ENCODE measurements at regions not wholly inside any gene's neighbourhood (a gene's known extent, or its start where the extent isn't known, plus 50 kb on each side); places are given as distances from the start of the nearest gene placed in this dataset.

- H3K4me3 ChIP-seq (ENCODE audit: low read length), result peak overlapping the region; percentile 14
- H3K27ac ChIP-seq (ENCODE audit: low read length), result peak overlapping the region; percentile 94
- H3K4me1 ChIP-seq (ENCODE audit: low read length), result peaks cover 42% of the 10 kb centered on the region
- no peaks in the 10 kb centered on the region for H3K36me3 ChIP-seq (replicated peaks; ENCODE audit: low read depth, low read length)
- TF ChIP-seq, protein P1, sequence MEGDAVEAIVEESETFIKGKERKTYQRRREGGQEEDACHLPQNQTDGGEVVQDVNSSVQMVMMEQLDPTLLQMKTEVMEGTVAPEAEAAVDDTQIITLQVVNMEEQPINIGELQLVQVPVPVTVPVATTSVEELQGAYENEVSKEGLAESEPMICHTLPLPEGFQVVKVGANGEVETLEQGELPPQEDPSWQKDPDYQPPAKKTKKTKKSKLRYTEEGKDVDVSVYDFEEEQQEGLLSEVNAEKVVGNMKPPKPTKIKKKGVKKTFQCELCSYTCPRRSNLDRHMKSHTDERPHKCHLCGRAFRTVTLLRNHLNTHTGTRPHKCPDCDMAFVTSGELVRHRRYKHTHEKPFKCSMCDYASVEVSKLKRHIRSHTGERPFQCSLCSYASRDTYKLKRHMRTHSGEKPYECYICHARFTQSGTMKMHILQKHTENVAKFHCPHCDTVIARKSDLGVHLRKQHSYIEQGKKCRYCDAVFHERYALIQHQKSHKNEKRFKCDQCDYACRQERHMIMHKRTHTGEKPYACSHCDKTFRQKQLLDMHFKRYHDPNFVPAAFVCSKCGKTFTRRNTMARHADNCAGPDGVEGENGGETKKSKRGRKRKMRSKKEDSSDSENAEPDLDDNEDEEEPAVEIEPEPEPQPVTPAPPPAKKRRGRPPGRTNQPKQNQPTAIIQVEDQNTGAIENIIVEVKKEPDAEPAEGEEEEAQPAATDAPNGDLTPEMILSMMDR (IDR thresholded peaks at IDR 0.05; ENCODE audit: low read depth, low read length), result no peak
- TF ChIP-seq EZH2phosphoT487 (IDR thresholded peaks at IDR 0.05; ENCODE audit: low read depth), result no peak
- no peaks in the 10 kb centered on the region for H3K79me2 ChIP-seq (ENCODE audit: low read length)
- peak overlapping the region; percentile 28; the same call in 1 of the 2 replicates for H3K9ac ChIP-seq (ENCODE audit: low read length)
- H3K27me3 ChIP-seq (ENCODE audit: low read depth, low read length), result no peaks in the 10 kb centered on the region
- H2AFZ ChIP-seq (ENCODE audit: low read depth, low read length), result no peak overlapping the region
- H4K20me1 ChIP-seq (ENCODE audit: insufficient read depth, low read length), result no peaks in the 10 kb centered on the region
- H3K4me2 ChIP-seq (ENCODE audit: low read length), result peak overlapping the region; percentile 57
- no peaks in the 10 kb centered on the region for H3K9me3 ChIP-seq (ENCODE audit: insufficient read depth, low read length)
These were observed 172.4 kb upstream of the RTL1 start for GRCh38 chr14:101075801-101076413.

- H3K4me2 ChIP-seq (ENCODE audit: low read length), result peak overlapping the region; percentile 57; the same call in 1 of the 2 replicates
- no peaks in the 10 kb centered on the region for H4K20me1 ChIP-seq (ENCODE audit: insufficient read depth, low read length)
- H3K79me2 ChIP-seq (ENCODE audit: low read length), result no peaks in the 10 kb centered on the region
- no peaks in the 10 kb centered on the region for H3K36me3 ChIP-seq (replicated peaks; ENCODE audit: low read depth, low read length)
- peak overlapping the region; percentile 28; the same call in 1 of the 2 replicates for H3K9ac ChIP-seq (ENCODE audit: low read length)
- no peaks in the 10 kb centered on the region for H3K9me3 ChIP-seq (ENCODE audit: insufficient read depth, low read length)
- H3K27me3 ChIP-seq (ENCODE audit: low read depth, low read length), result no peaks in the 10 kb centered on the region
- no peak overlapping the region for H2AFZ ChIP-seq (ENCODE audit: low read depth, low read length)
- H3K4me1 ChIP-seq (ENCODE audit: low read length), result peaks cover 42% of the 10 kb centered on the region
- no peak overlapping the region for H3K4me3 ChIP-seq (ENCODE audit: low read length)
- no peak for TF ChIP-seq EZH2phosphoT487 (IDR thresholded peaks at IDR 0.05; ENCODE audit: low read depth)
- TF ChIP-seq, protein P1 (IDR thresholded peaks at IDR 0.05; ENCODE audit: low read depth, low read length), result no peak
- H3K27ac ChIP-seq (ENCODE audit: low read length), result peak overlapping the region; percentile 94; the same call in 1 of the 2 replicates
These were observed 173.1 kb upstream of the RTL1 start for GRCh38 chr14:101076451-101077198.

DNA sequence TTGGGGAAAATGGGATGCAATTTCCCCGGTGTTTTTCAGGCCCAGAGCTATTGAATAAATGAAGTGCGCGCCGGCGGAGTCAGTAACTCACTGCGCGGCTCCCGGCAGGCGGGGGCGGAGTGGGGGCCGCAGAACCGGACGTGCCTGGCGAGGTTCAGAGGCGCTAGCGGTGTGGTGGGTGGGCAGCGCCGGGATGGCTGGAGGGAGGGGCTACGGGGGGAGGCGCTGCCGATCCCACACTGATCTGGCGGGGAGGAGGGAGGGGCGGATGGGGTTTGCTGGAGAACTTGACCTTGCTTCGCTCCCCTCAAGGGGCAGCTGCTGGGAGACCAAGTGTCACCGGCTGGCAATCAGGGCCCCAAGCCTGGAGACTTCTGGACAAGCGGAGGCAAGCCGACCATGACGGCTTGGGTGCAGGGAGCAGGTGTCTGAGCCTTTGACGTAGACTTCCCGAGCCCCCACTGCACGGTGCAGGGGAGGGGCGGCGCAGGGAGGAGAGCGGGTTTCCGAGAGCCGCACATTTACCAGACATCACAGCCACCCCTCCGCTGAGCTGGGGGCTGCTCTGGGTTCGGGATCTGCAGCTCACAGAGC, 174.1 kb upstream of the RTL1 start:
- Histone ChIP-seq H3K9me3 (ENCODE audit: insufficient read depth, low read length) (no peaks in the 10 kb centered on the region), H3K36me3 (replicated peaks; ENCODE audit: low read depth, low read length) (no peaks in the 10 kb centered on the region), H3K4me3 (ENCODE audit: low read length) (no peak overlapping the region), H3K4me2 (ENCODE audit: low read length) (no peak overlapping the region), H3K27me3 (ENCODE audit: low read depth, low read length) (no peaks in the 10 kb centered on the region), H3K9ac (ENCODE audit: low read length) (no peak overlapping the region), H3K4me1 (ENCODE audit: low read length) (peaks cover 39% of the 10 kb centered on the region), H3K79me2 (ENCODE audit: low read length) (no peaks in the 10 kb centered on the region), H4K20me1 (ENCODE audit: insufficient read depth, low read length) (no peaks in the 10 kb centered on the region), H2AFZ (ENCODE audit: low read depth, low read length) (no peak overlapping the region), H3K27ac (ENCODE audit: low read length) (no peak overlapping the region)
- no peak for TF ChIP-seq EZH2phosphoT487 (IDR thresholded peaks at IDR 0.05; ENCODE audit: low read depth)
- TF ChIP-seq, protein P1 (IDR thresholded peaks at IDR 0.05; ENCODE audit: low read depth, low read length), result no peak

Measured in OCI-LY3 (cell line).